H1 (cell line): ENCODE measurements at regions not wholly inside any gene's neighbourhood (a gene's known extent, or its start where the extent isn't known, plus 50 kb on each side); places are given as distances from the start of the nearest gene placed in this dataset.

ENCODE experiments used
- CTCF ChIA-PET: fragments of 300-600 bp; sonication (Branson Sonifier 250); formaldehyde crosslinking; loops from one replicate; lab custom pipeline; 2021; ENCODE audit not compliant: partially characterized antibody; lab: Charles Lee
- POLR2A ChIA-PET: fragments of 300-600 bp; sonication (Branson Sonifier 250); formaldehyde crosslinking; loops from one replicate; lab custom pipeline; 2021; ENCODE audit warnings: inconsistent platforms; ENCODE audit not compliant: partially characterized antibody; lab: Charles Lee
- DNase-seq, 2 experiments: peaks; one replicate each; pipeline versions ENCODE4 v3.0.0 to v3.0.0-alpha.2; 2010 to 2022; ENCODE audit warnings: low spot score in 2 of 2, low read depth in 1 of 2, mixed read lengths in 1 of 2
- FAIRE-seq: peaks from 2 replicates; lab custom pipeline; 2011; peaks lifted over from hg19 to GRCh38; lab: Jason Lieb, UNC
- H2AFZ ChIP-seq: 2 replicates; pipeline ENCODE4 v1.8.1; 2012; ENCODE audit warnings: low read length, inconsistent platforms
- H2AK5ac ChIP-seq: 2 replicates; pipeline ENCODE4 v1.6.1; 2013; ENCODE audit warnings: low read depth, low read length
- H2BK120ac ChIP-seq: replicated peaks from 2 replicates; pipeline ENCODE3; 2013; ENCODE audit warnings: low read depth, low read length, inconsistent platforms
- H2BK12ac ChIP-seq: 2 replicates; pipeline ENCODE4 v1.6.1; 2013; ENCODE audit warnings: low read depth, low read length
- H2BK15ac ChIP-seq: 2 replicates; pipeline ENCODE4 v1.6.1; 2013; ENCODE audit warnings: low read length
- H2BK20ac ChIP-seq: 2 replicates; pipeline ENCODE4 v1.6.1; 2013; ENCODE audit warnings: low read length
- H2BK5ac ChIP-seq: 2 replicates; pipeline ENCODE4 v1.6.1; 2013; ENCODE audit warnings: low read depth, low read length
- H3K14ac ChIP-seq: 2 replicates; pipeline ENCODE4 v1.6.1; 2013; ENCODE audit warnings: inconsistent platforms; ENCODE audit not compliant: insufficient read length
- H3K18ac ChIP-seq: 2 replicates; pipeline ENCODE4 v1.6.1; 2013; ENCODE audit warnings: low read length; ENCODE audit errors: extremely low read depth
- H3K23ac ChIP-seq: 2 replicates; pipeline ENCODE4 v1.6.1; 2013; ENCODE audit warnings: inconsistent platforms; ENCODE audit not compliant: insufficient read length
- H3K23me2 ChIP-seq: 2 replicates; pipeline ENCODE4 v1.6.1; 2013; ENCODE audit warnings: low read depth, low read length
- H3K27ac ChIP-seq: 2 replicates; pipeline ENCODE4 v1.6.1; 2011; ENCODE audit warnings: low read depth, low read length, inconsistent platforms
- H3K27me3 ChIP-seq, 4 experiments: replicated peaks in 1 of 4; 1 replicate in 1 of 4; 2 replicates in 3 of 4; pipeline versions ENCODE4 v1.6.1 to v1.8.1; 2011 to 2013; ENCODE audit warnings: low read length in 3 of 4, mild to moderate bottlenecking in 3 of 4, inconsistent platforms in 2 of 4, mixed read lengths in 2 of 4, moderate library complexity in 1 of 4; ENCODE audit not compliant: control insufficient read depth in 3 of 4, insufficient read depth in 3 of 4; ENCODE audit errors: extremely low read depth in 1 of 4
- H3K36me3 ChIP-seq, 4 experiments: 2 replicates each; pipeline versions ENCODE4 v1.6.1 to v1.8.1; 2011 to 2013; ENCODE audit warnings: mild to moderate bottlenecking in 4 of 4, low read length in 3 of 4, moderate library complexity in 2 of 4, control low read depth in 1 of 4, inconsistent platforms in 1 of 4; ENCODE audit not compliant: insufficient read depth in 4 of 4, control insufficient read depth in 2 of 4
- H3K4ac ChIP-seq: replicated peaks from 2 replicates; pipeline ENCODE3; 2013; ENCODE audit warnings: low read length, low read depth, mixed read lengths, inconsistent platforms; ENCODE audit not compliant: insufficient read length
- H3K4me1 ChIP-seq, 4 experiments: replicated peaks in 1 of 4; 1 replicate in 1 of 4; 2 replicates in 3 of 4; pipeline versions ENCODE4 v1.6.1 to v1.8.1; 2011 to 2013; ENCODE audit warnings: low read length in 3 of 4, inconsistent platforms in 2 of 4, mixed read lengths in 1 of 4; ENCODE audit not compliant: insufficient read depth in 4 of 4, control insufficient read depth in 3 of 4
- H3K4me2 ChIP-seq, 2 experiments: 2 replicates each; pipeline versions ENCODE4 v1.6.1 to v1.8.1; 2011 to 2013; ENCODE audit warnings: low read depth in 2 of 2, low read length in 2 of 2, control low read depth in 1 of 2, inconsistent platforms in 1 of 2, mild to moderate bottlenecking in 1 of 2; ENCODE audit not compliant: insufficient read depth in 1 of 2
- H3K4me3 ChIP-seq, 4 experiments: fragments of 200-600, 300-600 bp in 1 of 4; sonication (generic), shearing (Covaris generic), sonication (Bioruptor Twin) in 1 of 4; 2 replicates each; pipeline versions ENCODE4 v1.5.1 to v1.8.1; 2011 to 2016; ENCODE audit warnings: low read length in 4 of 4, low read depth in 3 of 4, control low read depth in 2 of 4, inconsistent platforms in 2 of 4, mild to moderate bottlenecking in 2 of 4, mixed read lengths in 1 of 4, moderate library complexity in 1 of 4; ENCODE audit not compliant: insufficient read depth in 2 of 4; ENCODE audit errors: extremely low read depth in 1 of 4
- H3K56ac ChIP-seq: replicated peaks from 2 replicates; pipeline ENCODE3; 2013; ENCODE audit warnings: low read depth, mild to moderate bottlenecking, mixed read lengths, low read length, inconsistent platforms; ENCODE audit not compliant: insufficient read length
- H3K79me1 ChIP-seq: 2 replicates; pipeline ENCODE4 v1.6.1; 2013; ENCODE audit warnings: low read depth, low read length, control low read depth
- H3K79me2 ChIP-seq, 2 experiments: 2 replicates each; pipeline versions ENCODE4 v1.6.1 to v1.8.1; 2012 to 2013; ENCODE audit warnings: low read length in 2 of 2, mild to moderate bottlenecking in 2 of 2, inconsistent platforms in 1 of 2; ENCODE audit not compliant: insufficient read depth in 2 of 2, control insufficient read depth in 1 of 2
- H3K9ac ChIP-seq, 4 experiments: replicated peaks in 1 of 4; 1 replicate in 1 of 4; 2 replicates in 3 of 4; pipeline versions ENCODE4 v1.6.1 to v1.8.1; 2011 to 2013; ENCODE audit warnings: low read depth in 3 of 4, low read length in 3 of 4, control low read depth in 2 of 4, mild to moderate bottlenecking in 2 of 4, moderate library complexity in 2 of 4, inconsistent platforms in 1 of 4; ENCODE audit errors: extremely low read depth in 1 of 4
- H3K9me3 ChIP-seq, 2 experiments: 2 replicates each; pipeline versions ENCODE4 v1.6.1 to v1.8.1; 2012 to 2013; ENCODE audit warnings: mild to moderate bottlenecking in 2 of 2, moderate library complexity in 2 of 2, control low read depth in 1 of 2, inconsistent platforms in 1 of 2, low read depth in 1 of 2, low read length in 1 of 2, mixed read lengths in 1 of 2; ENCODE audit not compliant: insufficient read depth in 2 of 2
- H4K20me1 ChIP-seq, 2 experiments: replicated peaks in 1 of 2; 2 replicates each; pipeline versions ENCODE3 to v1.8.1; 2011 to 2013; ENCODE audit warnings: inconsistent platforms in 2 of 2, low read length in 2 of 2, mild to moderate bottlenecking in 1 of 2; ENCODE audit not compliant: insufficient read depth in 2 of 2, control insufficient read depth in 1 of 2
- H4K5ac ChIP-seq: 2 replicates; pipeline ENCODE4 v1.6.1; 2013; ENCODE audit warnings: low read length, low read depth, mixed read lengths, inconsistent platforms; ENCODE audit not compliant: insufficient read length
- H4K8ac ChIP-seq: 2 replicates; pipeline ENCODE4 v1.8.0; 2013; ENCODE audit warnings: mild to moderate bottlenecking, moderate library complexity, low read length, inconsistent platforms; ENCODE audit not compliant: insufficient read depth; ENCODE audit errors: extremely low read depth
- H4K91ac ChIP-seq: replicated peaks from 2 replicates; pipeline ENCODE3; 2013; ENCODE audit warnings: low read length, mixed read lengths, inconsistent platforms; ENCODE audit not compliant: insufficient read length
- HDAC6 ChIP-seq: IDR thresholded peaks from one replicate; pipeline ENCODE4 v1.7.1; 2012; ENCODE audit warnings: low read depth, mild to moderate bottlenecking, inconsistent platforms, low read length, moderate library complexity
- WGBS, 2 experiments: shearing (Covaris generic) in 1 of 2; methylation state at CpG; one replicate each; pipeline versions ENCODE4 v1.1.6 to v1.1.7; 2013 to 2015; ENCODE audit warnings: low lambda C conversion rate in 2 of 2, mixed read lengths in 2 of 2, inconsistent platforms in 1 of 2, low coverage in 1 of 2, missing lambda C conversion rate in 1 of 2; ENCODE audit not compliant: insufficient replicate concordance in 2 of 2, insufficient coverage in 1 of 2, insufficient read length in 1 of 2; ENCODE audit errors: extremely low coverage in 1 of 2, missing lambda C conversion rate in 1 of 2; 5-methylcytosine and 5-hydroxymethylcytosine counted together

DNA sequence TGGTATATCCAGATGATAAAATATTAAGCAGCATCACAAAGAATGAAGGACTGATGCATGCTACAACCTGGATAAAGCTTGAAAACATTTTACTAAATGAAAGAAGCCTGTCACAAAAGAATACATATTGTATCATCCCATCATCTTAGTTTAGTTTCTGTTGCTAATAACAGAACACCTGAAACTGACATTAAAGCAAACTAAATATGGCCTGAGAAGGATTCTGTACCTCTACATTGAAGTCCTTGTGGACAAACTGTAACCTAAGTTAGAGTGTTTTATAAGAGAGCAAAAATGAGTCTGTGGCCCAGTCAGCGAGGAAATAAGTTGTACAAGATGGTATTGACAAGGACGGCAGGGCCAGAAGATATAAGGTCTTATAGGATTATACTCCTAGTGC is 261.0 kb upstream of the CPHXL start:
- Histone ChIP-seq H4K91ac (no peak overlapping the region), H2BK120ac (no peak overlapping the region), H3K9me3 (no peaks in the 10 kb centered on the region), H3K79me2 (no peaks in the 10 kb centered on the region), H3K9ac (no peak overlapping the region), H2BK5ac (no peak overlapping the region), H3K27ac (no peak overlapping the region), H3K79me1 (no peaks in the 10 kb centered on the region), H2AFZ (no peak overlapping the region), H3K36me3 (no peaks in the 10 kb centered on the region), H4K8ac (no peak overlapping the region), H3K56ac (no peak overlapping the region), H3K4me3 (no peak overlapping the region), H3K18ac (no peak overlapping the region), H4K20me1 (no peaks in the 10 kb centered on the region), H3K23me2 (no peaks in the 10 kb centered on the region), H2BK12ac (no peak overlapping the region), H3K14ac (no peak overlapping the region), H3K23ac (no peak overlapping the region), H3K4ac (no peak overlapping the region), H2BK20ac (no peak overlapping the region), H3K4me2 (no peak overlapping the region), H4K5ac (no peak overlapping the region), H3K27me3 (peaks cover 0 to 7% (median 0%) of the 10 kb centered on the region in 4 experiments; a peak in 4 of 7 replicates), H2BK15ac (no peak overlapping the region), H2AK5ac (no peak overlapping the region), H3K4me1 (peaks cover 0 to 5% (median 2%) of the 10 kb centered on the region in 4 experiments; a peak in 2 of 7 replicates)
- WGBS, 2 experiments, result 93% methylated on average over 2 of the region's 2 CpGs; no CpG with 5 or more reads in 1 of the 2 experiments
- DNase-seq (no peak), FAIRE-seq (no peak)
- TF ChIP-seq HDAC6, result no peak
- CTCF ChIA-PET, result no interaction called here
- POLR2A ChIA-PET, result no interaction called here
